ENCODE measurements at regions not wholly inside any gene's neighbourhood (a gene's known extent, or its start where the extent isn't known, plus 50 kb on each side); places are given as distances from the start of the nearest gene placed in this dataset.
"Not testable (repeated sequence)": the region's sequence is repeated elsewhere in the genome, so short reads cannot be mapped to it uniquely, and the experiment has no call there.

DNA sequence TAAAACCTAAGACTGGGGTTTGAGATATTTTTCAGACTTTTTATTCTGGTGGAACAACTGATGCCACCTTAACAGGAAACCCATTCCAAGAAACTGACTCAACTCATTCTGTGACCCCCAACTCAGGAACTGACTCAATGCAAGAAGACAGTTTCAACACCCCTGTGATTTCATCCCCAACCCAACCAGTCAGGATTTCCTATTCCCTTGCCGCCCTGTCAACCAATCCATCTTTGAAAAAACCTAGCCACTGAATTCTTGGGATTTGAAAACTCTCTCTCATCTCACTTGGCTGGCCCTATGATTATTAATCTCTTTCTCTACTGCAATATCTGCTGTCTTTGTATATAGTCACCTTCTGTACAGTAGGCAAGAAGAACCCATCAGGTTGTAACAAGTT lies 1211.9 kb upstream of the ATXN8OS start:
- TF ChIP-seq, protein P1, sequence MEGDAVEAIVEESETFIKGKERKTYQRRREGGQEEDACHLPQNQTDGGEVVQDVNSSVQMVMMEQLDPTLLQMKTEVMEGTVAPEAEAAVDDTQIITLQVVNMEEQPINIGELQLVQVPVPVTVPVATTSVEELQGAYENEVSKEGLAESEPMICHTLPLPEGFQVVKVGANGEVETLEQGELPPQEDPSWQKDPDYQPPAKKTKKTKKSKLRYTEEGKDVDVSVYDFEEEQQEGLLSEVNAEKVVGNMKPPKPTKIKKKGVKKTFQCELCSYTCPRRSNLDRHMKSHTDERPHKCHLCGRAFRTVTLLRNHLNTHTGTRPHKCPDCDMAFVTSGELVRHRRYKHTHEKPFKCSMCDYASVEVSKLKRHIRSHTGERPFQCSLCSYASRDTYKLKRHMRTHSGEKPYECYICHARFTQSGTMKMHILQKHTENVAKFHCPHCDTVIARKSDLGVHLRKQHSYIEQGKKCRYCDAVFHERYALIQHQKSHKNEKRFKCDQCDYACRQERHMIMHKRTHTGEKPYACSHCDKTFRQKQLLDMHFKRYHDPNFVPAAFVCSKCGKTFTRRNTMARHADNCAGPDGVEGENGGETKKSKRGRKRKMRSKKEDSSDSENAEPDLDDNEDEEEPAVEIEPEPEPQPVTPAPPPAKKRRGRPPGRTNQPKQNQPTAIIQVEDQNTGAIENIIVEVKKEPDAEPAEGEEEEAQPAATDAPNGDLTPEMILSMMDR (IDR thresholded peaks at IDR 0.05; ENCODE audit: low read depth, low read length), result no peak
- no peak for DNase-seq (ENCODE audit: extremely low read depth, low read depth)

DNA sequence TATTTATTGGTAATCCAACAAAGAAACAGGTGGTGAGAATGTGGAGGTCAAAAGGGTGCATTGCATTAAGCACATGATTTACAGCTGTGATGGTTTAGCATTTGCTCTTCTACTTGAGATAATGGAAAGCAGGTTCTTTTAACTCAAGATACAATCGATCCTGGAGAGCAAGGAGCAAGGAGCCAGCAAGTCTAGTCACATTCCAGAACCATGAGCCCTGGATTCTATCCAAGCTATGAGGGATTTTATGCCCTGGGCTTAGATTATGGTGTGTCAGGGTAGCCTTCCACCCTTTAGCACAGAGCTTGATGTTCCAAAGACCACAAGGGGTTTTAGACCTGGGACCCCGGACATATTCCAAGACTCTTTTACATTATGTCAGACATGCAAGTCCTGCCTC lies 1213.9 kb upstream of the ATXN8OS start:
- not testable (repeated sequence) for DNase-seq (ENCODE audit: extremely low read depth, low read depth)

DNA sequence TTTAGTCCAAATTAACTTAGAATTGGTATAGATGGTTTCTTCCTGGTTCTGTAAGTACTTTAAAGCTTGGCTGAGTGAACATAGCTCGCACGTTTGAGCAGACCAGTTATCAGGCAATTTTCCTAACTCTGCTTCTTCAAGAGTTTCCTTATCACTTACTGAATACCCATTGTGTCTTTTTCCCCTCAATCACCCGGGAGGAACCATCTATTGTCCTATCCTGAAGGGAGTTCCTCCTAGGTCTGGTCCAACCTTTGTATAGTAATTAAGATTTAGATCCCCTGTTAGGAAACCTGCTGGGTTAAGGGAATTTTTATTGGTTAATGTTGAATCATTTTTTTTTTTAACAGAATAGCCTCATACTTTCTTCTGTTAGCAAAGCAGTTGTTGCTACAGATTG lies 1215.0 kb upstream of the ATXN8OS start:
- DNase-seq (ENCODE audit: extremely low read depth, low read depth), result not testable (repeated sequence)

DNA sequence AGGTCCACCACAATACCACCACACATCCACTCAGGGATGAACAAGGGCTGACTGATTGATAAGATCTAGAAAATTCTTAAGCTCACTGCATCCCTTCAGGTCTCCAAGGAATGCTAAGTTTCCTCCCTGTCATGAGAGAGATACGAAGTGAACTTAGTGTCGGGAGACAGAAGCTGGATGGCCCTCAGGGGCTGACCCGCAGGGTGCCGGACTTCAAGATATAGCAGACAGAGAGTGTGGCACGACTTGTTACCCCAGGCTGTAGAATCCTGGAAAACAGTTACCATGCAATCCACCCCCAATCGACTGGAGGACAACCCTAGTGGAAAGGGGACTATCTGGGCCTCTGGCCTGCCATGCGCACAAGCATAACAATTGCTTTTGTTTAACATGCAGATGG lies 1217.5 kb upstream of the ATXN8OS start:
- DNase-seq (ENCODE audit: extremely low read depth, low read depth), result not testable (repeated sequence)

DNA sequence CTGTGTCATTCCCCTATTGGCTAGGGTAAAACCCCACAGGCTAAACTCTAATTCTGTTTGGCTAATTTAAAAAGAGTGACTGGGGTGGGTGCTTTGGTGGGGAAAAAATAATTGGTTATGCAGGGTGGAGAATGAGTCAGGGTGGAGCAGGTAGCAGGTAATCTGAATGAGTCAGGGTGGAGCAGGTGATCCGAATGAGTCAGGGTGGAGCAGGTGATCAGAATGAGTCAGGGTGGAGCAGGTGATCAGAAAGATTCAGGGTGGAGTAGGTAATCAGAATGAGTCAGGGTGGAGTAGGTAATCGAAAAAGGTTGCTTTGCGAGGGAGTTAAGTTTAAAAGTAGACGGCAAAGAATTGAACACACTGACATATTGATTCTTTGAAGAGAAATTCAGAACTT lies 1218.8 kb upstream of the ATXN8OS start:
- TF ChIP-seq, protein P1 (IDR thresholded peaks at IDR 0.05; ENCODE audit: low read depth, low read length), result no peak
- DNase-seq (ENCODE audit: extremely low read depth, low read depth), result no peak

DNA sequence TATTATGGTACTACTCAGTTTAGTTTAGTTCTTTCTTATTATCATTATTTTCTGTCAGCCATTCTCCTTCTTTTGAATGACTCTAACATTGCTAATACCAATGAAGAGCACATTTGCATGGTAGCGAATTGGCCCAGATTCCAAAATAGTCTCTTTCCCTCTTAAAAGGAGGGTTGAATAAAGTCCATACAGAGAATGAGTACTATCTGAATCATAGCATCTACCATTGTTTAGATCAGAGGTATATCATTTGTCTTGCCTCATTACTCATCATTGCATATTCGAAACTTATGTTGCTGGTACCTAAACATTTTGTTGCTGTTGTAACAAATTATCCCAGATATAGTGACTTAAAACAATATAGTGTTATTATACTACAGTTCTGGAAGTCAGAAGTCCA lies 1235.3 kb upstream of the ATXN8OS start:
- no peak for DNase-seq (ENCODE audit: extremely low read depth, low read depth)
- TF ChIP-seq, protein P1 (IDR thresholded peaks at IDR 0.05; ENCODE audit: low read depth, low read length), result no peak

DNA sequence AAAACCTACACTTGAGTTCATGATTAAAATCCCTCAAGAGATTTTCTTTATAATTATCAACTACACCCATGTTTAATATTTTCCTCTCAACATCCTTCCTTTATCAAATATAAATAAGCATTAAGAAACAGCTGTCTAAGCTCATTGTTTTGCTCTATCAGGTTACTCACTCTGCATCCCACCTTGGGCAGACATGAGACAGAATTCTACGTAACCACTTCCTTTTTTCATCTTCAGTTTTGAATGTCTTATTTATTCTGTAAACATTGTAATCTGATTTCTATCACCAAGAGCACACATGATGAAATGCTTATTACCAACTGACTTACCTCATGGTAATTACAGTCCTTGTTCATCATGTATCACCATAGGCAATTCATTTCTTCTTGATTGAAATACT lies 1256.6 kb upstream of the ATXN8OS start:
- DNase-seq (ENCODE audit: extremely low read depth, low read depth), result no peak
- TF ChIP-seq, protein P1 (IDR thresholded peaks at IDR 0.05; ENCODE audit: low read depth, low read length), result no peak

DNA sequence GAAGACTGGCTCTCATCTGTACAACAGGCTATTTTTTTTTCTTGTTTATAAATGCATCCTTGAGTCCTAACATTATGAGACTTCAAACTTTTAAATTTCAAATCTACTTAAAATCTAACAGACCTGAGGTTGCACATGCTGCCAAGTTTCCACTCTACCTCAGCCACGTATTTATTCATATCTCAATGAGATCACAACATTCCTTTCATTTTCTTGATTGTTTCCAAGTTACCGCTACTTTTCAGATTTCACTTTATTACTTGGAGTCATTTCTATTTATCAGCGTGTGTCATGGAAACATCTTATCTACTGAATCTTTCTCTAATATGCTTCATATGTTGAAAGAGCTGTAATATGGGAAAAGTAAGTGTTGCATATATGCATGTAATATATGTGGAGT lies 1257.5 kb upstream of the ATXN8OS start:
- TF ChIP-seq, protein P1 (IDR thresholded peaks at IDR 0.05; ENCODE audit: low read depth, low read length), result no peak
- no peak for DNase-seq (ENCODE audit: extremely low read depth, low read depth)

DNA sequence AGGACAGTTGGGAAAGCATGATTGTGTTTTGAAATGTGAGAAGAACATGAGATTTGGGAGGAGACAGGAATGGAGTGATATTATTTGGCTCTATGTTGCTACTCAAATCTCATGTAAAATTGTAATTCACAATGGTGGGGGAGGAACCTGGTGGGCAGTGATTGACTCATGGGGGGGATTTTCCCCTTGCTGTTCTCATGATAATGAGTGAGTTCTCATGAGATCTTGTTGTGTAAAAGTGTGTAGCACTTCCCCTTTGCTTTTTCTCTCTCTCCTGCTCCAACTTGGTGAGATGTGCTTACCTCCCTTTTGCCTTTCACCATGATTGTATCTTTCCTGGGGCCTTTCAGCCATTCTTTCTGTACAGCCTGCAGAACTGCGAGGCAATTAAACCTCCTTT lies 1261.0 kb upstream of the ATXN8OS start:
- DNase-seq (ENCODE audit: extremely low read depth, low read depth), result no peak
- TF ChIP-seq, protein P1 (IDR thresholded peaks at IDR 0.05; ENCODE audit: low read depth, low read length), result no peak
